Suprapubic skin (tissue), 4 donors: ENCODE measurements at regions not wholly inside any gene's neighbourhood (a gene's known extent, or its start where the extent isn't known, plus 50 kb on each side); places are given as distances from the start of the nearest gene placed in this dataset.
"Not testable (repeated sequence)": the region's sequence is repeated elsewhere in the genome, so short reads cannot be mapped to it uniquely, and the experiment has no call there.

Experiments used
- DNase-seq, 2 donors: peaks; one replicate each; pipeline ENCODE4 v3.0.0-alpha.2; 2019; ENCODE audit warnings: low spot score in 2 of 2
- H3K27ac ChIP-seq: fragments of 200-600 bp; sonication (generic); one replicate; pipeline ENCODE4 v1.5.1; 2019
- H3K27me3 ChIP-seq: fragments of 200-600 bp; sonication (generic); one replicate; pipeline ENCODE4 v1.5.1; 2019
- H3K36me3 ChIP-seq: fragments of 200-600 bp; sonication (generic); one replicate; pipeline ENCODE4 v1.5.1; 2019
- H3K4me1 ChIP-seq: fragments of 200-600 bp; sonication (generic); one replicate; pipeline ENCODE4 v1.5.1; 2019
- H3K4me3 ChIP-seq: fragments of 200-600 bp; sonication (generic); one replicate; pipeline ENCODE4 v1.5.1; 2019; ENCODE audit warnings: mild to moderate bottlenecking
- H3K9me3 ChIP-seq: fragments of 200-600 bp; sonication (generic); one replicate; pipeline ENCODE4 v1.5.1; 2019
- CTCF ChIP-seq, 2 donors: fragments of 200-600 bp in 1 of 2; fragments of 450-650 bp in 1 of 2; sonication (generic) in 1 of 2; IDR thresholded peaks; one replicate each; pipeline ENCODE4 v1.5.1; 2016 to 2019; ENCODE audit warnings: antibody characterized with exemption in 2 of 2, mild to moderate bottlenecking in 1 of 2, moderate library complexity in 1 of 2
- EP300 ChIP-seq: sonication (generic); formaldehyde crosslinking; IDR thresholded peaks from one replicate; pipeline ENCODE4 v1.6.1; 2017; ENCODE audit warnings: antibody characterized with exemption
- POLR2A ChIP-seq, 2 donors: fragments of 450-650 bp; IDR thresholded peaks; one replicate each; pipeline ENCODE4 v1.6.1; 2017; ENCODE audit warnings: antibody characterized with exemption in 2 of 2, mild to moderate bottlenecking in 2 of 2, moderate library complexity in 2 of 2
- POLR2AphosphoS5 ChIP-seq, 3 donors: sonication (generic); formaldehyde crosslinking; IDR thresholded peaks; one replicate each; pipeline ENCODE4 v1.6.1; 2017; ENCODE audit warnings: antibody characterized with exemption in 3 of 3
- WGBS: methylation state at CpG from one replicate; pipeline ENCODE4 v1.1.5; 2018; 5-methylcytosine and 5-hydroxymethylcytosine counted together

- no peak for TF ChIP-seq POLR2A (IDR thresholded peaks at IDR 0.05)
- no peak for TF ChIP-seq POLR2AphosphoS5 (IDR thresholded peaks at IDR 0.05)
- no peak for TF ChIP-seq EP300
- TF ChIP-seq CTCF (IDR thresholded peaks at IDR 0.05) = no peak
- WGBS = 40% methylated on average over 2 of the region's 2 CpGs
- no peak for DNase-seq
These were observed 461.3 kb upstream of the RORB start for GRCh38 chr9:74035786-74036185.

GRCh38 chr9:74036549-74037231 is 460.4 kb upstream of the RORB start:
- Histone ChIP-seq H3K36me3 (no peaks in the 10 kb centered on the region), H3K27ac (no peak overlapping the region), H3K4me3 (no peak overlapping the region), H3K9me3 (no peaks in the 10 kb centered on the region), H3K27me3 (no peaks in the 10 kb centered on the region), H3K4me1 (no peaks in the 10 kb centered on the region)
- 79% methylated on average over 5 of the region's 5 CpGs for WGBS
- DNase-seq = no peak
- TF ChIP-seq POLR2AphosphoS5 (IDR thresholded peaks at IDR 0.05) = no peak
- no peak for TF ChIP-seq POLR2A (IDR thresholded peaks at IDR 0.05)
- TF ChIP-seq CTCF (IDR thresholded peaks at IDR 0.05) = no peak
- no peak for TF ChIP-seq EP300

More at GRCh38 chr9:74035786-74036185, 461.3 kb upstream of the RORB start:
- no peaks in the 10 kb centered on the region for H3K27me3 ChIP-seq
- no peaks in the 10 kb centered on the region for H3K9me3 ChIP-seq
- no peaks in the 10 kb centered on the region for H3K36me3 ChIP-seq
- no peak overlapping the region for H3K4me3 ChIP-seq
- no peak overlapping the region for H3K27ac ChIP-seq
- H3K4me1 ChIP-seq = no peaks in the 10 kb centered on the region

GRCh38 chr9:74037274-74037673 is 459.9 kb upstream of the RORB start:
- no peak for DNase-seq
- H3K36me3 ChIP-seq = no peaks in the 10 kb centered on the region
- H3K27ac ChIP-seq = no peak overlapping the region
- TF ChIP-seq EP300 (no peak), POLR2A (IDR thresholded peaks at IDR 0.05) (no peak)
- H3K9me3 ChIP-seq = no peaks in the 10 kb centered on the region
- no peaks in the 10 kb centered on the region for H3K27me3 ChIP-seq
- no peak overlapping the region for H3K4me3 ChIP-seq
- 81% methylated on average over 1 of the region's 1 CpG for WGBS
- no peaks in the 10 kb centered on the region for H3K4me1 ChIP-seq

- Histone ChIP-seq H3K36me3 (no peaks in the 10 kb centered on the region), H3K4me1 (no peaks in the 10 kb centered on the region), H3K27ac (no peak overlapping the region), H3K27me3 (no peaks in the 10 kb centered on the region), H3K4me3 (no peak overlapping the region), H3K9me3 (no peaks in the 10 kb centered on the region)
- no peak for DNase-seq
- TF ChIP-seq POLR2A (IDR thresholded peaks at IDR 0.05) (no peak), CTCF (IDR thresholded peaks at IDR 0.05) (no peak), EP300 (no peak), POLR2AphosphoS5 (IDR thresholded peaks at IDR 0.05) (no peak)
These were observed 455.5 kb upstream of the RORB start for GRCh38 chr9:74041588-74041987.

GRCh38 chr9:74044844-74045243 is 452.3 kb upstream of the RORB start:
- Histone ChIP-seq H3K27ac (no peak overlapping the region), H3K27me3 (no peaks in the 10 kb centered on the region), H3K36me3 (no peaks in the 10 kb centered on the region), H3K9me3 (no peaks in the 10 kb centered on the region), H3K4me1 (no peaks in the 10 kb centered on the region), H3K4me3 (no peak overlapping the region)
- no peak for DNase-seq
- 80% methylated on average over 3 of the region's 3 CpGs for WGBS
- TF ChIP-seq EP300 (no peak), POLR2A (IDR thresholded peaks at IDR 0.05) (no peak), POLR2AphosphoS5 (IDR thresholded peaks at IDR 0.05) (no peak), CTCF (IDR thresholded peaks at IDR 0.05) (no peak)

GRCh38 chr9:74056023-74056422 is 441.1 kb upstream of the RORB start:
- Histone ChIP-seq H3K27ac (no peak overlapping the region), H3K9me3 (peaks cover 4% of the 10 kb centered on the region), H3K36me3 (no peaks in the 10 kb centered on the region), H3K4me3 (no peak overlapping the region), H3K4me1 (no peaks in the 10 kb centered on the region), H3K27me3 (no peaks in the 10 kb centered on the region)
- DNase-seq = no peak
- WGBS = 56% methylated on average over 2 of the region's 2 CpGs
- no peak for TF ChIP-seq POLR2AphosphoS5 (IDR thresholded peaks at IDR 0.05)

- H3K36me3 ChIP-seq, H3K4me1 ChIP-seq, H3K4me3 ChIP-seq, DNase-seq, H3K9me3 ChIP-seq, H3K27ac ChIP-seq, H3K27me3 ChIP-seq: not testable (repeated sequence)
These were observed 440.1 kb upstream of the RORB start for GRCh38 chr9:74057051-74057450.
